ENCODE measurements at regions not wholly inside any gene's neighbourhood (a gene's known extent, or its start where the extent isn't known, plus 50 kb on each side); places are given as distances from the start of the nearest gene placed in this dataset.

- Histone ChIP-seq H3K4me1 (no peaks in the 10 kb centered on the region), H3K27ac (no peak overlapping the region), H3K36me3 (no peaks in the 10 kb centered on the region), H3K27me3 (no peaks in the 10 kb centered on the region), H3K9me3 (no peaks in the 10 kb centered on the region), H3K4me3 (no peak overlapping the region)
- intact Hi-C loops (cut with DNase I; ENCODE audit: low total_unique reads) = no loop called here
- DNase-seq (ENCODE audit: low spot score in 2 of 2) = no peak
- no peak for TF ChIP-seq POLR2AphosphoS5 (IDR thresholded peaks at IDR 0.05)
- no peak for TF ChIP-seq POLR2A (IDR thresholded peaks at IDR 0.05)
- TF ChIP-seq CTCF (IDR thresholded peaks at IDR 0.05) = no peak
These were observed 259.8 kb upstream of the MON1B start for GRCh38 chr16:76931186-76931585.

- intact Hi-C loops (cut with DNase I; ENCODE audit: low total_unique reads) = no loop called here
- Histone ChIP-seq H3K4me1 (no peaks in the 10 kb centered on the region), H3K9me3 (no peaks in the 10 kb centered on the region), H3K4me3 (no peak overlapping the region), H3K36me3 (no peaks in the 10 kb centered on the region), H3K27ac (no peak overlapping the region), H3K27me3 (no peaks in the 10 kb centered on the region)
- no peak for DNase-seq (ENCODE audit: low spot score in 2 of 2)
- TF ChIP-seq POLR2A (IDR thresholded peaks at IDR 0.05) (no peak), CTCF (IDR thresholded peaks at IDR 0.05) (no peak), POLR2AphosphoS5 (IDR thresholded peaks at IDR 0.05) (no peak)
These were observed 258.3 kb upstream of the MON1B start for GRCh38 chr16:76932541-76933211.

GRCh38 chr16:76940251-76940650 is 250.7 kb upstream of the MON1B start:
- Histone ChIP-seq H3K9me3 (no peaks in the 10 kb centered on the region), H3K27me3 (no peaks in the 10 kb centered on the region), H3K4me1 (no peaks in the 10 kb centered on the region), H3K36me3 (no peaks in the 10 kb centered on the region), H3K4me3 (no peak overlapping the region), H3K27ac (no peak overlapping the region)
- no peak for DNase-seq (ENCODE audit: low spot score in 2 of 2)
- TF ChIP-seq CTCF (IDR thresholded peaks at IDR 0.05) = no peak
- no peak for TF ChIP-seq POLR2A (IDR thresholded peaks at IDR 0.05)
- TF ChIP-seq POLR2AphosphoS5 (IDR thresholded peaks at IDR 0.05) = no peak
- intact Hi-C loops (cut with DNase I; ENCODE audit: low total_unique reads) = no loop called here

- no peak overlapping the region for H3K27ac ChIP-seq
- H3K27me3 ChIP-seq = no peaks in the 10 kb centered on the region
- no peaks in the 10 kb centered on the region for H3K9me3 ChIP-seq
- no peaks in the 10 kb centered on the region for H3K36me3 ChIP-seq
- no peak for DNase-seq (ENCODE audit: low spot score in 2 of 2)
- intact Hi-C loops (cut with DNase I; ENCODE audit: low total_unique reads) = no loop called here
- H3K4me3 ChIP-seq = no peak overlapping the region
- no peaks in the 10 kb centered on the region for H3K4me1 ChIP-seq
- TF ChIP-seq POLR2AphosphoS5 (IDR thresholded peaks at IDR 0.05) (no peak), CTCF (IDR thresholded peaks at IDR 0.05) (no peak), POLR2A (IDR thresholded peaks at IDR 0.05) (no peak)
These were observed 249.9 kb upstream of the MON1B start for GRCh38 chr16:76941113-76941512.

GRCh38 chr16:76942089-76942488 is 248.9 kb upstream of the MON1B start:
- no peak overlapping the region for H3K27ac ChIP-seq
- H3K9me3 ChIP-seq = no peaks in the 10 kb centered on the region
- TF ChIP-seq POLR2A (IDR thresholded peaks at IDR 0.05) (no peak), CTCF (IDR thresholded peaks at IDR 0.05) (no peak), POLR2AphosphoS5 (IDR thresholded peaks at IDR 0.05) (no peak)
- intact Hi-C loops (cut with DNase I; ENCODE audit: low total_unique reads) = no loop called here
- no peaks in the 10 kb centered on the region for H3K27me3 ChIP-seq
- no peak overlapping the region for H3K4me3 ChIP-seq
- no peaks in the 10 kb centered on the region for H3K36me3 ChIP-seq
- DNase-seq (ENCODE audit: low spot score in 2 of 2) = no peak
- no peaks in the 10 kb centered on the region for H3K4me1 ChIP-seq

Data from breast epithelium (tissue), 4 donors.